ENCODE measurements at regions not wholly inside any gene's neighbourhood (a gene's known extent, or its start where the extent isn't known, plus 50 kb on each side); places are given as distances from the start of the nearest gene placed in this dataset.

- no peak for TF ChIP-seq CTCF (IDR thresholded peaks at IDR 0.05; ENCODE audit: extremely low read depth, missing control alignments)
- DNase-seq (ENCODE audit: low spot score), result no peak
Observed at GRCh38 chr13:91086936-91087716, 260.4 kb upstream of the MIR17HG start.

- DNase-seq (ENCODE audit: low spot score), result no peak
- no peak for TF ChIP-seq CTCF (IDR thresholded peaks at IDR 0.05; ENCODE audit: extremely low read depth, missing control alignments)
Observed at GRCh38 chr13:91097269-91097668, 250.2 kb upstream of the MIR17HG start.

- no peak for TF ChIP-seq CTCF (IDR thresholded peaks at IDR 0.05; ENCODE audit: extremely low read depth, missing control alignments)
- no peak for DNase-seq (ENCODE audit: low spot score)
Observed at GRCh38 chr13:91099877-91100276, 247.6 kb upstream of the MIR17HG start.

GRCh38 chr13:91100944-91101343 is 246.5 kb upstream of the MIR17HG start:
- no peak for TF ChIP-seq CTCF (IDR thresholded peaks at IDR 0.05; ENCODE audit: extremely low read depth, missing control alignments)
- DNase-seq (ENCODE audit: low spot score), result no peak

GRCh38 chr13:91101381-91101780 is 246.1 kb upstream of the MIR17HG start:
- no peak for TF ChIP-seq CTCF (IDR thresholded peaks at IDR 0.05; ENCODE audit: extremely low read depth, missing control alignments)
- no peak for DNase-seq (ENCODE audit: low spot score)

- TF ChIP-seq CTCF (IDR thresholded peaks at IDR 0.05; ENCODE audit: extremely low read depth, missing control alignments), result no peak
- no peak for DNase-seq (ENCODE audit: low spot score)
Observed at GRCh38 chr13:91105270-91105669, 242.2 kb upstream of the MIR17HG start.

- no peak for TF ChIP-seq CTCF (IDR thresholded peaks at IDR 0.05; ENCODE audit: extremely low read depth, missing control alignments)
- DNase-seq (ENCODE audit: low spot score), result no peak
Observed at GRCh38 chr13:91106565-91106964, 240.9 kb upstream of the MIR17HG start.
